NCI-H2081 treated with DMSO at 0.1 percent for 48 hours (cell line): ENCODE measurements at regions not wholly inside any gene's neighbourhood (a gene's known extent, or its start where the extent isn't known, plus 50 kb on each side); places are given as distances from the start of the nearest gene placed in this dataset.
"Not testable (repeated sequence)": the region's sequence is repeated elsewhere in the genome, so short reads cannot be mapped to it uniquely, and the experiment has no call there.

ENCODE experiments used
- DNase-seq: peaks from one replicate; lab custom pipeline; 2025; lab: John Stamatoyannopoulos, UW

DNA sequence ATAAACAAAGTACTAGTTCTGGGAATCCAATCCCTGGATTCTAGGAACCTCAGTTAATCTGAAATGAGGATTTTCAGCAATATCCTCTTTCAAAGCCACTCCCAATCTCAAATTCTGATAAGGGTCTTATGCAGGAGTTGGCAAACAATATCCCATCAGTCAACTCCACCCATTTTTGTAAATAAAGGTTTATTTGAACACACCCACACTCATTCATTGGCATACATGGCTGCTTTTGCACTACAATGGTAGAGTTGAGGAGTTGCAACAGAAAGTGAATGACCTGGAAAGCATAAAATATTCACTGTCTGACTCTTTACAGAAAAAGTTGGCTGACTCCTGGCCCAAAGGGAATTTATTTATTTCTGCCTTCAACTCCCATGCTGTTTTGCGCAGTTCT, 157.7 kb upstream of the CDH11 start:
- DNase-seq = no peak

DNA sequence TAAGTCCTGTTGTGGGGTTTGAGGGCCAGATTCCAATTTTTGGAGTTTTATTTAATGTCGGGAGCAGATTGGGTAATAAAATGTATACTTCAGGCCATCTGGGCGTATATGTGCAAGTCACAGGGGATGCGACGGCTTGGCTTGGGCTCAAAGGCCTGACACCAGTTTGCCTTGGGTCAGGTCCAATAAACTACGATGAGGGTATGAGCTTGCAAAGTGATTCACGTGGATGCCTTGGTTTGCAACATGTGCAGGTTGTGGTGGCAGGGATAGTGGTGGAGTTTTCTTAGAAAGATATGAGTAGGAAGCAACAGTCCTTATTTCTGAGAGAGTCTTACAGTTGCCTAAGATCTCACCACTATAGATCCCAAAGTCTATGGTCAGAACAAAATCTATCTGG, 157.0 kb upstream of the CDH11 start:
- DNase-seq = no peak

DNA sequence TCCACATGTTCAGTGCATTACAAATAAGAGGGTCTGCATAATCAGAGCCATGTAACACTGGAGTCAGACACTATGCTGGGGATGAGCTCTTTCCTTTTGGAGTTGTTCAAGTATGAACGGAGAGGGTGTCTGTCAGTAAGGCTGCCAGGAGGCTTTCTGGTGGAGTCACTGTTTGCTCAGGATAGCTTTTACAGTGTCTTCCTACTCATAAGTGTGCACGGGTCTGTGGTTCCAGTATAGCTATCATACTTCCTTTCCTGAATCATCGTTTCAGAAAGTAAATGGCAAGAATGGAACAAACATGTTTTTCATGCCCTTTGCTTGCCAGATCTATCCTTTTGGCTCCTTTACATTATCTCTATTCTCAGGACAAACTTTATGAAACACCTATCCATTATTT, 152.7 kb upstream of the CDH11 start:
- DNase-seq = no peak

DNA sequence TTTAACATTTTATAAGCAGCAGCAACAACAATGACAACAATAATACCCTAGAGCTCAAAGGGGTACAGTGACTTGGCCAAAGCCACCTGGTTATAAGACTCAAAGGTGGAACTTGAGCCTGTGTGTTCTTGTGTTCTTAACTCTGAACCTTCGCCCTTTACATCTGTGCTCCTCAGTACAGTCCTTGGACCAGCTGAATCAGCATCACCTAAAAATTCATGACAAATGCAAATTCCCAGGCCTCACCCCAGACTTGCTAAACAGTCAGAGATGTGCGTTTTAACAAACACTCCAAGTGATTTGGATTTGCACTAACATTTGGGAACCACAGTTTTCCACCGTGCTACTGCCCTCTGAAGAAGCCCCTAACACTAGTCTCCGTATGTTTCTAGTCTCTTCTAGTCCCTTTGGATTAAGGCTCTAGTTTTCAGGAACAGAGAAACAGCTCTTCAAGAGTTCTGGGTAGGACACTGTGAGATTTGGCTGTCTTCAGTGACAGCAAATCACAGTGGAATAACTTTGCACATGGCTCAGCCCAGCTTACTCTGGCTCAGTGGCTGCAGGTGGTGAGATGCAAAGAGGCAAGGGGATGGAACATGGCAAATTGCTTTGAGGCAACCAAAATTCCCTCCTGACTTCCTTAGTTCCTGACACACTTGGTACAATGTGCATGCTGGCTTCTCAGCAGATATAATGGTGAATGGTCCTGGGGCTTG, 151.0 kb upstream of the CDH11 start:
- DNase-seq = no peak

DNA sequence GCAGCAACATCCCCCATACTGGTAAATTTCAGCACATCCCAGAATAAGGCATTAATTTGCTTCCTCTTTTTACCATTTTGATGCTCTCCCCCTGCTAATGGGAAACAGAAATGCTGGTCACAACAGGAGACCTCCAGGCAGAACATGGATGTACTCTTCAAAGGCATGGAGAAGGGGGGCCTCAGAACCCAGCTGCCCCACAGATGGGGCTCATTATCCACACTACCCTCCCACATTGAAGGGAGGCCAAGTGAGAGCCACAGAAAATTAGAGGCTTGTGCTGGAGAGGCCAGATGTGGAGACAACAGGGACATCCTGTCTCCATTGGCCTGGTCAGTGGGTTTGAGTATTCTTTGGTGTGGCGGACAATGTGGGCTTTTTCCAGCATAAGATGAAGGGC, 150.1 kb upstream of the CDH11 start:
- no peak for DNase-seq

DNA sequence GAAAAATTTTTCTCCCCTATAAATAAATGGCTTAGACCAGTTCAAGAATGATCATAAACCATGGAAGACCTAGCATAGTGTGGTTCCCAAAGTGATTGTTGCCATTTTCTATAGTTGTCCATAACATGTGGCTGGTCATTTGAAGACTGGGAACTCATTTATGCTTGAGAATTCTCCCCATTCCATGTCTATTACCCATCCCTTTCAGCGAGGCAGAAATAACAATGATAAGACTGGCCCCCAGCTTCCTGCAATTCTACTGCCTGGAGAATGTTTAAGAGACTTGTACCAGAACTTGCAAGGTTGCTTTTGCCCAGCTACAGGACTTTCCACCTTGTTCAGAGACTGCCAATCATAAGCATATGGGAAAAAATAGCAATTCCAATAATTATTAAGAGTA, 146.5 kb upstream of the CDH11 start:
- DNase-seq = no peak

DNA sequence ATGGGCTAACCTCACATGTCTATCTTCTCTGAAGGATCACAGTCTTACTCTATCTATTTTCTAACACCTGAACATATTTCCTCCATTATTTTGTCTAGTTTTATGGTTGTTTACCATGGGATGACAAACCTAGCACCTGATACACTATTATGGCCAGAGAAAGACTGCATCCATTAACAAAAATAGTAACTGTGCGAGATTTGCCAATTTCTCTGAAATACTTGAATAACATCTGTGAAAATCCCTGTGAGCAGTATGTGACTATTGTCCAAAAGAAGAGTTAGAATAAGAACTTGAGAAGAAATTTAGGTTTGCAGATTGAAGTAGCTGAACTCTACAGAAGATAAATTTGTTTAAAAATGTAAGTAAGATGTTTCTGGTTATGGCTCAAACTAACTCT, 142.0 kb upstream of the CDH11 start:
- DNase-seq = no peak

DNA sequence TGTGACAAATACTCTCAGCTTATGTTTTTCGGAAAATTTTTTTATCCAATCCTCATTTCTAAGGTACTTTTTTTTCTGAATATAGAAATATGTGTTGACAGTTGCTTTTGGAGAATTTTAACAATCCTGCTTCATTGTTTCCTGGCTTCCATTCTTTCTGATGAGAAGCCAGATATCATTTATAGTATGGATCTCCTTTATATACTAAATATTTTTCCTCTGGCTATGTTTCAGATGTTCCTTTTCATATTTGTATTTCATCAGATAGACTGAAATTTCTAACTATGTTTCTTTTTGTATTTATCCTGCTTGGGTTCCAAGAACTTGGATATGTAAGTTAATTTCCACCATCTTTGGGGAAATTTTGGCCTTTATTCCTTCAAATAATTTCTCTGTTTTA, 138.9 kb upstream of the CDH11 start:
- DNase-seq = no peak

DNA sequence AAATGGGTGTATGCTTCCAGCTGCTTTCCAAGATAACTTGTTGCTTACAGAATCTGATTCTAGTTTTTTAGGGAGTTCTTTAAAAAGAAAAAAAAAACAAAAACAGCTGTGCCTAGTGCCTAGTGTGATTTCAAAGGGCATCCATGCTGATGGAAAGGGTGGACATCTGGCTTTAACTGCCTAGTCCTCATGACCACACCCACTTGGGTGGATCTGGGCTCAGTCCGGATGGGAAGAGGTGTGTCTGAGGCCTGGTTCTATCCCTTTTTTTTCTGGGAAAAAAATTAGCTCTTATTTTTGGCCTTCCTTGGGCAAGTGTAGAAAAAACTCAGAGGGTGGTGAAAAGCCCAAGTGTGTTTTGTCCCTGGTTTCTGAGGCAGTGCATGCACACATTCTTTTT, 132.3 kb upstream of the CDH11 start:
- DNase-seq = no peak

DNA sequence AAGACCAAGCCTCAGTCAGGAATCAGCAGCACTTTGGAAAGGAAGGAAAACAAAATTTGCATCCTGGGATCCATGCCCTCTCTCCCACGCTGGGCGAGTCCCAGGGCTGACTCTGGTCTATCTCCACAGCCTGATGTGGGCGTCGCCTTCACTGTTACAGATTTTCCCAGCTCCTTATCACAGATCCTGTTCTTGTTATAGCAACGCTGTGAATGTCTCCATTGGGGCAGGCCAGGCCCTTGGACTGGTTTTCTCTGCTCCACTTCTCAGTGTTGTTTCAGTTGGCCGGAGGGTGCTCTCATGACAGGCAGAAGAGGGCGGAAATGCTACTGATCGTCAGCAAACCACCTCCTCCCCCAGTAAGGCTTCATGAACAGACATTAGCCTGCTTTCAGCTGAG, 127.9 kb upstream of the CDH11 start:
- DNase-seq = no peak

DNA sequence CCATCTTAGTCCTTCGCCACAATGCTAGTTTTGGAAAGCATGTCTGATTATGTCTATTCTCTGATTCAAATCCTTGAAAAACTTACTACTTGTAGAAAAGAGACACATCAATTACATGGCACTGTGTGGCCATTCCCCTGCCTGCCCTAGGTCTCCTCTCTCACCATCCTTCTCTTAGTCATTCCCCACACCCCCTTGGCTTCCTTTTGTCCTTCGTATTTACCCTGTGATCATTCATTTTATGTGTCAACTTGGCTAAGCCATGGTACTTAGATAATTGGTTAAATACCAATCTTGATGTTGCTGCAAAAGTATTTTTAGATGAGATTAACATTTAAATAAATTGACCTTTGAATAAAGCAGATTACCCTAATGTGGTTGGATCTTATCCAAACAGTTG, 122.9 kb upstream of the CDH11 start:
- no peak for DNase-seq

DNA sequence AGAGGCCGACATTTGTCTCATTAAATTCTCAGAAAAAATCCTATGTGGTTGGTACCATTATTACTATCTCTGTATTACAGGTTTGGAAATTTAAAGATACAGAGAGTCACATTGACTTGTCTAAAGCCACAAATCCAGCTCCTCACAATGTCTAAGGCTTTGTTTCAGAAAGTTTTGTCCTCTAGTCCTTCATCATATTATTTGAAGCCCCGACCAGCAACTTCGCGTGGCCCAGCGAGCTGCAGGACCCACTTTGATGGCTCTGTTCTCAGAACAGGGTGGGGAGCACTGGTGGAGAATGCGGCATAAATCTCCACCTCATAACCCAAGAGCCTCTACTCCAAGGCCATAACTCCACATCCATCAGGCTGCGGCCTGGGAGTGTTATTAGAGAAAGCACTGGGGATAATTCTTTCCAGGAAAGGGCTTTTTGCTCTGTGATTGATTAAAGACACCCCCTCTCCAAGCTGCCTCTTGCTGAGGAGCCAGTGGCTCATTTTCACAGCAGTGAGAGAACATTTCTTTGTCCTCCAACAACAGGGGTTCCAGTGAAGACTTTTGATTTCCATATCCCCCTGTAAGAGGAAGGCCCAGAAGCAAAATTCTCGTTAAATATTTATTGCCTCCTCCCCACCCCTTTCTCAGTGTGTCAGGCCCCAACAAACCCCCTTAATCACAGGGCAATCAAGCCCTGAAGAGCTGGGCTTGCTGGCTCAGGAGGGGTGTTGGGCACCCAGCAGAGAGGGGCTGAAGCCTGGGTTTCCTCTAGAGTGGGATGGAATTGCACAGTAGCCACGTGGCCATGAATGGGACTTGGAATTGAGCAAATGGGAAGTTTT, 113.7 kb upstream of the CDH11 start:
- DNase-seq = no peak

DNA sequence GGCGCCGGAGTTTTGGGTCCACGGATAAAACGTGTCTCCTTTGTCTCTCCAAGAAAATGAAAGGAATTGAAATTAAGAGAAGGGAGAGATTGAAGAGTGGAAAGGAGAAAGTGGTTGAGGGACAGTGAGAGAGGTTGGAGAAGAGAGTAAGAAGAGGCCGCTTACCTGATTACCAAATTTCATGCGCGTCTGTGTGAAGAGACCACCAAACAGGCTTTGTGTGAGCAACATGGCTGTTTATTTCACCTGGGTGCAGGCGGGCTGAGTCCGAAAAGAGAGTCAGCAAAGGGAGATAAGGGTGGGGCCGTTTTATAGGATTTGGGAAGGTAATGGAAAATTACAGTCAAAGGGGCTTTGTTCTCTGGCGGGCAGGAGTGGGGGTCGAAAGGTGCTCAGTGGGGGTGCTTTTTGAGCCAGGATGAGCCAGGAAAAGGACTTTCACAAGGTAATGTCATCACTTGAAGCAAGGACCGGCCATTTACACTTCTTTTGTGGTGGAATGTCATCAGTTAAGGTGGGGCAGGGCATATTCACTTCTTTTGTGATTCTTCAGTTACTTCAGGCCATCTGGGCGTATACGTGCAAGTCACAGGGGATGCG, 113.0 kb upstream of the CDH11 start:
- DNase-seq = not testable (repeated sequence)

DNA sequence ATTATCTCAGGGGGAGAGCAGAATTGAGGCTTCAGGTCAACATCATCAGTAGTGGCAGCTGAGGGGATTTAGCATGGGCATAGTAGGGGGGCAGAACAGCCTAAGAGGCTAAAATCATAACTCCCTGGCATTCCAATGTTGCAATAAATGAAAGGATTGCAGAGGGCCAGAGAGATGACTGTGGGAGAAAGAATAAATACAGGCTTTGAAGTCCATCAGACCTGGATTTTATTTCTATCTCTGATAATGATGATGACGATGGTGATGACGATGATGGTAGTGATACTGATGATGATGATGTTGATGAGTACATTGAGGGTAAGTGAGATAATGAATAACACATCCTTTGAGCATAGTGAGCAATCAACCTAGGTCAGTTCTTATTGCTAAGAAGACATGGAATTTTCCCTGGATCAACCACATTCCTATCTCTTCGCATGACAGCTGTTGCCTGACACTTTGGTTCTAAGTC, 107.4 kb upstream of the CDH11 start:
- no peak for DNase-seq

DNA sequence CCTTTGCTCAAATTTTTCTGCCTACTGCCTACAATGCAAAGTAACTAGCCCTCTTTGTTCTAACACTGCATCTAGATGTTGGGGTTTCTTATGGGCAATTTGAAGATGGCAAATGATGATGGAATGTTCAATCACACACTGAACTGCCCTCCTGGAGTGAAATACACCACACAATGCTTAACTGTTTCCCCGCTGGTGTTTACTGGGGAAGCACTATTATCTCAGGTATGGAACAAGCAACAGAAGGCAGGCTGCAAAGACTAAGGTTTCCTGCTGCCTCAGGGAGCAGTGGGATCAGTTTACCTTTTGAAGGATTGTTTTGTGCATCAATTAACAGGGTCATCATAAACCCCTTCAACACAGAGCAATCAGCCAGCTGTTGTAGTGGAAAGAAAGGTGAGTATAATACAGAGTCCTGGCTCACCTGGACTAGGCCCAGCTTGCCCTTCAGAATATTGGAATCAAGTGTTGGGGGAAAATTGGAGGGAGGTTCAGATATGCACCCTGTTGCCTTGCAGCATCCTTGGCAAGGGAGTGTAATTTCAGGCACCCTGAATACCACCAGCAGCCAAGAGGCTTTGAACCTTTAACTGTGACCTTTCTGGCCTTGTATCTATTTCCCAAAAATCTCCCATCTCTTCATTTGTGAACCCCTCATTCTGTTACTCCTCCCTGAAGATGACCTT, 105.4 kb upstream of the CDH11 start:
- no peak for DNase-seq

DNA sequence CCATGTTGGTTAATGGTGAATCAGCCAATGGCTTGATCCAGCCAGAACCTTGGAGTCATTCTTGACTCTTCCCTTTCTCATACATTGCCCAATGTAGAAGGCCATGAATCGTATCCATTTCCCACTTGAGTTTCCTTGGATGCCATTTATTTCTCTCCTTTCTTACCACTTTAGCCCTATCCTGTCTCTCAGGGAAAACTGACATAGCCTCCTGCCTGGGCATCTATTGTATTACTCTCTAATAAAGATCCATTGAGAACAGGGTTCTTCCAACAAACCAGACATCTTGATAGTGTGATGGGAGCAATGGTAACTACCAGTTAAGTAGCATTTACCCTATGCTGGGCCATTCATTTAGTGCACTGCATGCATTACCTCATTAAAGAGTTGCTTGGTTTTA, 104.2 kb upstream of the CDH11 start:
- DNase-seq = no peak

DNA sequence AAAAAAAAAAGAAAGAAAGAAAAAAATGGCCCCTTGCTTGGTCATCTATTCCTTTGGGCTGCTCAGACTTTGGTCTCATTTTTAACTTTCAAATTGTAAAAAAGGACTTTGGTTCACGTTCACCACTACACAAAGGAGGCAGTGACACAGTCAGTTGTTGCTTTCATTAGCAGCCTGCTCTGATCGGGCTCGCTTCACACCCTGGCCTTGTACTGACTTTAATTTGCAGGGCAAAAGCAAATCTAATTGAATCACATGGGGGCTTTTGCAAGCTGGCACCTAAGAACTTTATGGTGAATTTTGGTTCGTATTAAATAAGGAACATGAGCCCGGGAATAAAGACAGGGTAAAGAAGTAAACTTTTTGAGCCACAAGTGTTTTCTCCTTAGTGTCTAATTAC, 103.6 kb upstream of the CDH11 start:
- DNase-seq = no peak

DNA sequence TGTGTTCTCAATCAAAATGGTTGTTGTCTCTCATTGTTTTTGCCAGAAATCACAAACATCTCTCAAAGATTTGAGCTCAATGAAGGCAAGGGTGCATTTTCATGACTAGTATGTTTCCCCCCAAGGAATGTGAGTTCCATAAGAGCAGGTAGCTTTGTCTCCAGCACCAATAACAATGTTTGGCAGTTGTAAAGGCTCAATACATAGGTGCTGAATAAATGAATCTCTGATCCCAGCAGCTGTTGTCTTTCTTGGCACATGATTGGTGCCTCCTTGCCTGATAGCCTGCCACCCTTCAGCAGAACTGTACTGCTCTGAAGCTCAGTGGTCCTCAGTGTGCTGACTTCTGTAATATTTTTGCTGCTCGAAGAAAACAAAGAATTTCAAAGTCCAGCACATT, 103.1 kb upstream of the CDH11 start:
- no peak for DNase-seq

DNA sequence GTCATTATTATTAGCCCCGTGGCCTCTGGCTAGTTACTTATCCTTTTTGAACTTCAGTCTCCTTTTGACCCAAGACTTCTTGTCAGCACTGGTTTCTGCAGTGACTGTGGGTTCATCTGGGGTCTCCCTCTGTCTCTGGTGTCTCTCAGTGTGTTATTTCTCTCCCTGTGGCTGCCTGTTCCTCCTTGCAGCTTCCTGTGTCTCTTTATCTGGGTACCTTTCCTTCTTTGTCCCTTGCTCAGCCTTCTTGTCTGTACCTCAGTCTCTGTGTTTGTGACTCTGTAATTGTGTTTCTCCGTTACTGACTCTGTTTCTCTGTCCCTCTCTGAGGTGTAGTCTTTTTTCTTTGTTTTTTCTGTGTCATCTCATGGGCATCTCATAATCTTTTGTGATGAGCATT, 102.6 kb upstream of the CDH11 start:
- DNase-seq = no peak

DNA sequence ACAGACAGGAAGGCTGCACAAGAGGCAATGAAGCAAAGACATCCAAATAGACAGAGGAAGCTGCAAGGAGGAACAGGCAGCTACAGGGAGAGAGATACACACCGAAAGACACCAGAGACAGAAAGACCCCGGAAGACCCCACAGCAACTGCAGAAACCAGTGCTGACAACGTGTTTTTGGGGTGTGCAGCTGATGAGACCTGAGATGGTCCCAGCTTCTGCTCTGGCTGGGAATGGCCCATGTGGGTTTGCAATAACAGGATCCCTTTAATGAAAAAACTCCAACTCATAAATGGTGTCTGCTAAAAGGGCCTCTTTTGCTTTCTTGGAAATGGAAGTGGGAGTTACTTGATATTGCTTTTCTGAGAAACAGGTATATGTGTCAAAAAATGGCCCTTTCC, 101.5 kb upstream of the CDH11 start:
- no peak for DNase-seq

DNA sequence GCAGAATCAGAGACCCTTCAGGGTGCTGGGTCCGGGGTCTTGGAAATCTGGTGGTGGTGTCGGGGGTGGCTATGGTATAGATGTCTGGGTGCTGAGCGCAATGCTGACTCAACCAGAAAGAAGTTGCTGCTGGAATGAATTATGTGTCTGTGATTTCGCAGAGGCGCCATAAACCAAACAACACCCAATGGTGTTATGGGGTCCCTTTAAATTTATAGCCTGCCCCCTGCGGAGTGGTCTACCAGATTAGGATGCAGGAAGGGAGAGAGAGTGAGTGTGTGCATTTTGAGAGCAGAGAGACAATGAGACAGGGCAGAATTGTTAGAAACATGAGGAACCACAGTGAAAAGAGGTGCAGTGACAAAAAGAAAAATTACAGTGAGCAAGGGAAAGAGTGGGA, 100.7 kb upstream of the CDH11 start:
- no peak for DNase-seq

DNA sequence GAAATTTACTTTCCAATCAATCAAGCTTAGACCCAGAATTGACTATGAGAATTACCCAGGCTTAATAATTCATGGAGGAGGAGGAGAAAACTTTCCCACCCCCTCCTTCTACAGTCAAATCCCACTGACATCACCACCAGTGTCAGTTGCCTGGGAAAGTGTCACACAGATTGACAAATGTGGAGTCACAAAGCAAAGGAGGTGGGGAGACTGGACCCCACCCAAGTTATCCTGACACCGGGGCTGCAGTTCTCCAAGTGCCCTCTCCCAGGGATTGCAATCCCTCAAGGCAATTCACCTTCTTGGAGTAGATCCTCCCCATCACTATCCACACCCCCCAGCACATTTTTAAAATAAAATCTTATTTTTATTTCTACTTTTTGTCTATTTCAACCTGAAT, 100.2 kb upstream of the CDH11 start:
- no peak for DNase-seq

DNA sequence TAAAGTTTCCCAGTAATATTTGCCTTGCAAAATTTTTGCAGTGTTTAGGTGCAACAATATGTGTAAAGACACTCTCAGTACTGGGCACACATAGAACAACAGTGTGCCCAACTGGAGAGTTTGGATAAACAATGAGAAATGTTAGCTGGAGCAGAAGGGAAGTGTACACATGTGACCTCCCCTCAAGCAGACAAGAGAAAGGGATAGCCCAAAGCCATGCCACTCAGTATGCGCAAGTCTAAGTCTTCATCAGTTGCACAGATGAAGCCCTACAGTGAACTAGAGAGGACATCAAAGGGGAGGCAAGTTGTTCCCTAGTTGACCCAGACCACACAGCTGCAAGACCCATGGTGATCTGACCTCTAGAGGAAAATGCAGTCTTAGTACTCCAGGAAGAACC, 97.9 kb upstream of the CDH11 start:
- no peak for DNase-seq
